Upper lobe of left lung (tissue), 4 donors: ENCODE measurements at regions not wholly inside any gene's neighbourhood (a gene's known extent, or its start where the extent isn't known, plus 50 kb on each side); places are given as distances from the start of the nearest gene placed in this dataset.

Experiments used
- CTCF ChIP-seq, 6 experiments: fragments of 450-650 bp in 4 of 6; fragments of 200-600 bp in 2 of 6; sonication (generic) in 2 of 6; IDR thresholded peaks; one replicate each; pipeline ENCODE4 v1.5.1; 2016 to 2019; ENCODE audit warnings: antibody characterized with exemption in 6 of 6
- POLR2A ChIP-seq, 4 donors: fragments of 450-650 bp; IDR thresholded peaks; one replicate each; pipeline ENCODE4 v1.5.1; 2016 to 2017; ENCODE audit warnings: antibody characterized with exemption in 4 of 4, mild to moderate bottlenecking in 2 of 4
- POLR2AphosphoS5 ChIP-seq, 2 donors: sonication (generic); formaldehyde crosslinking; IDR thresholded peaks; one replicate each; pipeline ENCODE4 v1.5.1; 2017; ENCODE audit warnings: antibody characterized with exemption in 2 of 2

GRCh38 chr22:48705159-48705916 is 1122.3 kb downstream of the BRD1 start:
- TF ChIP-seq POLR2A (IDR thresholded peaks at IDR 0.05) (no peak), POLR2AphosphoS5 (IDR thresholded peaks at IDR 0.05) (no peak), CTCF (IDR thresholded peaks at IDR 0.05) (no peak)
